HG03280 (cell line): ENCODE measurements at regions not wholly inside any gene's neighbourhood (a gene's known extent, or its start where the extent isn't known, plus 50 kb on each side); places are given as distances from the start of the nearest gene placed in this dataset.

Source experiments
- ATAC-seq: cut with Tn5 transposase; IDR thresholded peaks from one replicate; pipeline ENCODE4 v1.9.1; 2021; ENCODE audit warnings: mild to moderate bottlenecking, moderate library complexity; ENCODE audit not compliant: unreplicated experiment

- ATAC-seq: no peak
These were observed 549.6 kb upstream of the CELF4 start for GRCh38 chr18:38115201-38115600.

- no peak for ATAC-seq
These were observed 521.9 kb upstream of the CELF4 start for GRCh38 chr18:38087538-38087937.

- ATAC-seq: no peak
These were observed 515.9 kb upstream of the CELF4 start for GRCh38 chr18:38081516-38081915.

GRCh38 chr18:38077229-38077628 lies 511.6 kb upstream of the CELF4 start:
- no peak for ATAC-seq

GRCh38 chr18:38076346-38077070 lies 510.9 kb upstream of the CELF4 start:
- no peak for ATAC-seq

- no peak for ATAC-seq
These were observed 508.8 kb upstream of the CELF4 start for GRCh38 chr18:38074298-38074876.

GRCh38 chr18:38067821-38068220 lies 502.2 kb upstream of the CELF4 start:
- ATAC-seq: no peak

- ATAC-seq: no peak
These were observed 501.5 kb upstream of the CELF4 start for GRCh38 chr18:38067086-38067485.

GRCh38 chr18:38052879-38053590 lies 487.4 kb upstream of the CELF4 start:
- no peak for ATAC-seq

- no peak for ATAC-seq
These were observed 482.2 kb upstream of the CELF4 start for GRCh38 chr18:38047820-38048219.

- ATAC-seq: no peak
These were observed 481.1 kb upstream of the CELF4 start for GRCh38 chr18:38046651-38047050.

GRCh38 chr18:38045845-38046244 lies 480.2 kb upstream of the CELF4 start:
- ATAC-seq: no peak

- ATAC-seq: no peak
These were observed 476.8 kb upstream of the CELF4 start for GRCh38 chr18:38042211-38042890.

- ATAC-seq: no peak
These were observed 472.6 kb upstream of the CELF4 start for GRCh38 chr18:38038242-38038641.

- no peak for ATAC-seq
These were observed 469.6 kb upstream of the CELF4 start for GRCh38 chr18:38035193-38035592.

GRCh38 chr18:38033282-38033681 lies 467.7 kb upstream of the CELF4 start:
- no peak for ATAC-seq

GRCh38 chr18:38032516-38032915 lies 466.9 kb upstream of the CELF4 start:
- ATAC-seq: no peak

- ATAC-seq: no peak
These were observed 463.3 kb upstream of the CELF4 start for GRCh38 chr18:38028946-38029345.

GRCh38 chr18:38025433-38026038 lies 459.9 kb upstream of the CELF4 start:
- no peak for ATAC-seq

- ATAC-seq: no peak
These were observed 458.3 kb upstream of the CELF4 start for GRCh38 chr18:38023871-38024270.

GRCh38 chr18:38022234-38022633 lies 456.6 kb upstream of the CELF4 start:
- no peak for ATAC-seq
